Neural progenitor cell (in vitro differentiated cells): ENCODE measurements at regions not wholly inside any gene's neighbourhood (a gene's known extent, or its start where the extent isn't known, plus 50 kb on each side); places are given as distances from the start of the nearest gene placed in this dataset.

ENCODE experiments used
- DNase-seq: peaks from one replicate; pipeline ENCODE4 v3.0.0-alpha.2; 2016; ENCODE audit warnings: low spot score
- H2AFZ ChIP-seq: fragments of 200-600 bp; sonication (generic); replicated peaks from 2 replicates; pipeline ENCODE4 v1.6.1; 2016; ENCODE audit warnings: antibody characterized with exemption
- H3F3A ChIP-seq: fragments of 200-600 bp; sonication (generic); 2 replicates; pipeline ENCODE4 v1.6.1; 2016; ENCODE audit warnings: antibody characterized with exemption, low read depth
- H3K27ac ChIP-seq: fragments of 200-600 bp; sonication (generic); 2 replicates; pipeline ENCODE4 v1.5.1; 2016; ENCODE audit warnings: mild to moderate bottlenecking
- H3K27me3 ChIP-seq: fragments of 200-600 bp; sonication (generic); 2 replicates; pipeline ENCODE4 v1.6.1; 2016; ENCODE audit warnings: mild to moderate bottlenecking, moderate library complexity
- H3K36me3 ChIP-seq: fragments of 200-600 bp; sonication (generic); 2 replicates; pipeline ENCODE4 v1.5.1; 2016
- H3K4me1 ChIP-seq: fragments of 200-600 bp; sonication (generic); 2 replicates; pipeline ENCODE4 v1.6.1; 2016; ENCODE audit warnings: mixed run types
- H3K4me2 ChIP-seq: fragments of 200-600 bp; sonication (generic); 2 replicates; pipeline ENCODE4 v1.6.1; 2016
- H3K4me3 ChIP-seq: fragments of 200-600 bp; sonication (generic); 2 replicates; pipeline ENCODE4 v1.5.1; 2016
- H3K79me2 ChIP-seq: fragments of 200-600 bp; sonication (generic); 2 replicates; pipeline ENCODE4 v1.6.1; 2016; ENCODE audit warnings: low read depth
- H3K9ac ChIP-seq: fragments of 200-600 bp; sonication (generic); 2 replicates; pipeline ENCODE4 v1.6.1; 2016
- H3K9me3 ChIP-seq: fragments of 200-600 bp; sonication (generic); 2 replicates; pipeline ENCODE4 v1.5.1; 2016; ENCODE audit warnings: low read depth
- H4K20me1 ChIP-seq: fragments of 200-600 bp; sonication (generic); 2 replicates; pipeline ENCODE4 v1.6.1; 2016; ENCODE audit warnings: low read depth
- H3K27ac Mint-ChIP-seq: 3 replicates; pipeline ENCODE4 v1.8.0; 2021; ENCODE audit warnings: mixed read lengths
- H3K27me3 Mint-ChIP-seq: 2 replicates; pipeline ENCODE4 v1.8.0; 2022; ENCODE audit warnings: low read depth, mild to moderate bottlenecking, inconsistent platforms, moderate library complexity, mixed read lengths; ENCODE audit not compliant: insufficient read depth
- H3K36me3 Mint-ChIP-seq: 3 replicates; pipeline ENCODE4 v1.8.0; 2021; ENCODE audit warnings: mixed read lengths
- H3K4me1 Mint-ChIP-seq: 3 replicates; pipeline ENCODE4 v1.8.0; 2021; ENCODE audit warnings: mixed read lengths
- H3K4me3 Mint-ChIP-seq: 3 replicates; pipeline ENCODE4 v1.8.0; 2021; ENCODE audit warnings: mild to moderate bottlenecking, moderate library complexity, mixed read lengths
- H3K9me3 Mint-ChIP-seq: 3 replicates; pipeline ENCODE4 v1.8.0; 2020; ENCODE audit warnings: mixed read lengths
- CTCF ChIP-seq: fragments of 200-600 bp; sonication (generic); IDR thresholded peaks from 2 replicates; pipeline ENCODE4 v1.5.1; 2017; ENCODE audit warnings: antibody characterized with exemption, mild to moderate bottlenecking
- EZH2 ChIP-seq: fragments of 200-600 bp; sonication (generic); IDR thresholded peaks from 2 replicates; pipeline ENCODE4 v1.6.1; 2017; ENCODE audit warnings: antibody characterized with exemption, mild to moderate bottlenecking, moderate library complexity
- EZH2phosphoT487 ChIP-seq: fragments of 200-600 bp; sonication (generic); IDR thresholded peaks from 2 replicates; pipeline ENCODE4 v1.6.1; 2017; ENCODE audit warnings: antibody characterized with exemption

GRCh38 chr7:131265227-131265626 is 62.4 kb upstream of the MKLN1 start:
- DNase-seq = no peak
- Histone ChIP-seq H4K20me1 (no peaks in the 10 kb centered on the region), H3K36me3 (no peaks in the 10 kb centered on the region), H3K9me3 (no peaks in the 10 kb centered on the region), H3K27ac (no peak overlapping the region), H3K4me1 (no peaks in the 10 kb centered on the region), H3K79me2 (no peaks in the 10 kb centered on the region), H3K9ac (no peak overlapping the region), H3K4me2 (no peak overlapping the region), H3F3A (no peaks in the 10 kb centered on the region), H3K27me3 (no peaks in the 10 kb centered on the region), H3K4me3 (no peak overlapping the region), H2AFZ (peak overlapping the region; percentile 42)
- Mint-ChIP-seq H3K27ac (no peak overlapping the region), H3K36me3 (no peaks in the 10 kb centered on the region), H3K4me3 (no peak overlapping the region), H3K27me3 (no peaks in the 10 kb centered on the region), H3K9me3 (peaks cover 6% of the 10 kb centered on the region), H3K4me1 (no peaks in the 10 kb centered on the region)
- no peak for TF ChIP-seq EZH2phosphoT487
- TF ChIP-seq EZH2 = no peak
- TF ChIP-seq CTCF = no peak

GRCh38 chr7:131267631-131268030 is 60.0 kb upstream of the MKLN1 start:
- Histone ChIP-seq H2AFZ (no peak overlapping the region), H3K9ac (no peak overlapping the region), H3K36me3 (no peaks in the 10 kb centered on the region), H4K20me1 (no peaks in the 10 kb centered on the region), H3K79me2 (no peaks in the 10 kb centered on the region), H3K27ac (no peak overlapping the region), H3K4me3 (no peak overlapping the region), H3K9me3 (no peaks in the 10 kb centered on the region), H3K27me3 (no peaks in the 10 kb centered on the region), H3K4me2 (no peak overlapping the region), H3F3A (no peaks in the 10 kb centered on the region), H3K4me1 (no peaks in the 10 kb centered on the region)
- Mint-ChIP-seq H3K27ac (no peak overlapping the region), H3K4me3 (no peak overlapping the region), H3K36me3 (no peaks in the 10 kb centered on the region), H3K9me3 (peaks cover 3% of the 10 kb centered on the region), H3K4me1 (no peaks in the 10 kb centered on the region), H3K27me3 (no peaks in the 10 kb centered on the region)
- TF ChIP-seq CTCF (no peak), EZH2 (no peak), EZH2phosphoT487 (no peak)
- no peak for DNase-seq

- Mint-ChIP-seq H3K4me1 (no peaks in the 10 kb centered on the region), H3K9me3 (peaks cover 3% of the 10 kb centered on the region), H3K36me3 (no peaks in the 10 kb centered on the region), H3K27ac (no peak overlapping the region), H3K27me3 (no peaks in the 10 kb centered on the region), H3K4me3 (no peak overlapping the region)
- TF ChIP-seq CTCF (no peak), EZH2phosphoT487 (no peak), EZH2 (no peak)
- Histone ChIP-seq H3K27me3 (no peaks in the 10 kb centered on the region), H4K20me1 (no peaks in the 10 kb centered on the region), H3K4me2 (no peak overlapping the region), H2AFZ (no peak overlapping the region), H3K36me3 (no peaks in the 10 kb centered on the region), H3K9ac (no peak overlapping the region), H3K27ac (no peak overlapping the region), H3F3A (no peaks in the 10 kb centered on the region), H3K9me3 (no peaks in the 10 kb centered on the region), H3K4me3 (no peak overlapping the region), H3K4me1 (no peaks in the 10 kb centered on the region), H3K79me2 (no peaks in the 10 kb centered on the region)
- DNase-seq = no peak
These were observed 58.8 kb upstream of the MKLN1 start for GRCh38 chr7:131268906-131269305.

- Mint-ChIP-seq H3K4me1 (peaks cover 5% of the 10 kb centered on the region), H3K27ac (no peak overlapping the region), H3K9me3 (peaks cover 3% of the 10 kb centered on the region), H3K4me3 (no peak overlapping the region), H3K36me3 (no peaks in the 10 kb centered on the region), H3K27me3 (peaks cover 4% of the 10 kb centered on the region)
- no peak for DNase-seq
- no peak overlapping the region for H3K27ac ChIP-seq
- H3K36me3 ChIP-seq = no peaks in the 10 kb centered on the region
- TF ChIP-seq CTCF (no peak), EZH2phosphoT487 (no peak), EZH2 (no peak)
- no peak overlapping the region for H2AFZ ChIP-seq
- H3K4me1 ChIP-seq = no peaks in the 10 kb centered on the region
- no peak overlapping the region for H3K4me2 ChIP-seq
- H3K4me3 ChIP-seq = no peak overlapping the region
- no peaks in the 10 kb centered on the region for H4K20me1 ChIP-seq
- no peaks in the 10 kb centered on the region for H3K79me2 ChIP-seq
- H3K9ac ChIP-seq = no peak overlapping the region
- H3K9me3 ChIP-seq = no peaks in the 10 kb centered on the region
- H3F3A ChIP-seq = no peaks in the 10 kb centered on the region
- no peaks in the 10 kb centered on the region for H3K27me3 ChIP-seq
These were observed 55.6 kb upstream of the MKLN1 start for GRCh38 chr7:131272086-131272485.
